Psoas muscle (tissue), 7 donors: ENCODE measurements at regions not wholly inside any gene's neighbourhood (a gene's known extent, or its start where the extent isn't known, plus 50 kb on each side); places are given as distances from the start of the nearest gene placed in this dataset.

ENCODE experiments used
- ATAC-seq, 4 donors: fragments of 200-7000 bp; cut with Tn5 transposase; one replicate each; pipeline ENCODE4 v1.9.1; 2020; ENCODE audit warnings: moderate library complexity in 3 of 4, mild to moderate bottlenecking in 2 of 4
- DNase-seq, 2 donors: peaks; one replicate each; pipeline ENCODE4 v3.0.0-alpha.2; 2020
- H3K27ac ChIP-seq: fragments of 200-600 bp; one replicate; pipeline ENCODE4 v1.8.0; 2022
- H3K27me3 ChIP-seq, 3 donors: fragments of 200-600 bp in 1 of 3; one replicate each; pipeline versions ENCODE4 v1.6.1 to v1.8.0; 2013 to 2022; ENCODE audit warnings: low read length in 2 of 3, mild to moderate bottlenecking in 2 of 3, moderate library complexity in 1 of 3; ENCODE audit not compliant: insufficient read depth in 3 of 3
- H3K36me3 ChIP-seq, 2 donors: fragments of 200-600 bp in 1 of 2; one replicate each; pipeline versions ENCODE4 v1.6.1 to v1.8.0; 2013 to 2022; ENCODE audit warnings: low read depth in 1 of 2, mild to moderate bottlenecking in 1 of 2, moderate library complexity in 1 of 2; ENCODE audit not compliant: insufficient read depth in 1 of 2
- H3K4me1 ChIP-seq: fragments of 200-600 bp; one replicate; pipeline ENCODE4 v1.8.0; 2022
- H3K4me3 ChIP-seq: fragments of 200-600 bp; one replicate; pipeline ENCODE4 v1.8.0; 2022; ENCODE audit warnings: mild to moderate bottlenecking
- H3K9me3 ChIP-seq: fragments of 200-600 bp; one replicate; pipeline ENCODE4 v1.8.0; 2022
- WGBS, 3 donors: extraction: QIAGEN DNeasy Blood & Tissue Kit; methylation state at CpG; one replicate each; pipeline versions ENCODE4 v1.1.6 to v1.1.7; 2013; 5-methylcytosine and 5-hydroxymethylcytosine counted together
- intact Hi-C, 2 donors: fragments of 100-400 bp; cut with DNase I; formaldehyde crosslinking; loops; one replicate each; pipeline versions ENCODE4 v1.11.0 to v1.14.2; 2022
- TF ChIP-seq, protein P1 (sequence below): fragments of 200-600 bp; IDR thresholded peaks from one replicate; pipeline ENCODE4 v1.8.0; 2022; ENCODE audit warnings: antibody characterized with exemption
- donor health status: healthy with polysubstance abuse.
- donor health status: DM: no; HTN: no; CAD: no; lungs with moderate emphysema.
- donor health status: Bipolar disorder and iron deficiency.
- donor health status: healthy.
- donor health status: DM: yes; HTN: yes; CAD: no.
- donor health status: DM: no; HTN: no; CAD: no.
- donor health status: DM: yes; HTN: yes; CAD: no.

DNA sequence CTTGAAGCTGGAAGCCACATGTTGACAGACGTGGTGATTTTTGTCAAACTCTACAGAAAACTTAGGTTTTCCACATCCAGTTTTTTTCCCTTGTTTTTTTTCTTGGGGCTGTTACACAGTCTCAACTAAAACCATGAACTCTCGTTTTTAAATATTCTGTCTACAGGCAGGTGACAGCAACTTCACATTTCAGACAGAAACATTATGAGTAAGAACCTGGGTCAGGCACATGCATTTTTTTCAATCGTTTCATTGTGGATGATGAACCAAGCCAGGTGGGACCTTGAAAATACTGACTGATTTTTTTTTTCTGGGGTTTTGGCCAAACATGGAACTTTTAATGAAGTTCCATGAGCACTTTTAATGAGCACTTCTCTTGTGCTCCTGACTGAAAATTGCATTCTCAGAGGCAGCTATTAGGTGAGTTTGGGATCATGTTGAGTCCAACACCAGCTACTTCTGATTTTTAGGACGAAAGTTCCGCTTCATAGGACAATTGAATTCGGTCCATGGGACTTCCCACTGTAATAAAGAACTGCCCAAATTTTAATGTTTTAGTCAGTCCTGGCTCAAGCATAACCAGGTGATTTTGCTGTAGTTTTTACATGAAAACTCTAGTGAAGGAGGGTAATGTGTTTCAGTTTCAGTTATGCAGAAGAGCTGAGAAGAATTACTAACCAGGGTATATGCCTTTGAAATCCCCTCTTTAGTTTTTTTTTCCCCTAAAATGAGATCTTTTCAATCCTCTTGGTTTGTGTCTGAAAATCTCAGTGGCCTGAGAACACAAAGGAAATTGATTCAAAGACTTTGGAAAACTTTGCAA is 93.2 kb upstream of the ADAMTS16 start:
- no peak for ATAC-seq
- TF ChIP-seq, protein P1, sequence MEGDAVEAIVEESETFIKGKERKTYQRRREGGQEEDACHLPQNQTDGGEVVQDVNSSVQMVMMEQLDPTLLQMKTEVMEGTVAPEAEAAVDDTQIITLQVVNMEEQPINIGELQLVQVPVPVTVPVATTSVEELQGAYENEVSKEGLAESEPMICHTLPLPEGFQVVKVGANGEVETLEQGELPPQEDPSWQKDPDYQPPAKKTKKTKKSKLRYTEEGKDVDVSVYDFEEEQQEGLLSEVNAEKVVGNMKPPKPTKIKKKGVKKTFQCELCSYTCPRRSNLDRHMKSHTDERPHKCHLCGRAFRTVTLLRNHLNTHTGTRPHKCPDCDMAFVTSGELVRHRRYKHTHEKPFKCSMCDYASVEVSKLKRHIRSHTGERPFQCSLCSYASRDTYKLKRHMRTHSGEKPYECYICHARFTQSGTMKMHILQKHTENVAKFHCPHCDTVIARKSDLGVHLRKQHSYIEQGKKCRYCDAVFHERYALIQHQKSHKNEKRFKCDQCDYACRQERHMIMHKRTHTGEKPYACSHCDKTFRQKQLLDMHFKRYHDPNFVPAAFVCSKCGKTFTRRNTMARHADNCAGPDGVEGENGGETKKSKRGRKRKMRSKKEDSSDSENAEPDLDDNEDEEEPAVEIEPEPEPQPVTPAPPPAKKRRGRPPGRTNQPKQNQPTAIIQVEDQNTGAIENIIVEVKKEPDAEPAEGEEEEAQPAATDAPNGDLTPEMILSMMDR = no peak
- H3K36me3 ChIP-seq = no peaks in the 10 kb centered on the region

DNA sequence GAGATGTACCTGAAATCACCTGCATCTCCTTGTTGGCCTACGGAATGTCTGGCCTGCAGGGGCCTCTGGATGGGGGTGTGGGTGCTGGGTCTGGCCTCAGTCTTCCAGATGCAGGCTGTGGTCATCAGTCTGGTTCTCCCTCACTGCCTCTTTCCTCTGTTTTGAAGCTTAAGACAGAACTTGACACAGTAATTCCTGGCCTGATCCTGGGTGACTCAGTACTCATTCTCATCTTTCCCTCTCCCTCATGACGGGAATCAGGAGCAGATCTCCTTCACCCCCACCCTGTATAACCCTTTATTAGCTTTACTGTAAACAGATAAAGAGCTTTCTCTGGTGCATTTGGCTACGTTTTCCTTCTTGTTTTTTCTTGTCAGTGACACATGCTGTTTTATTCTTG is 89.3 kb upstream of the ADAMTS16 start:
- intact Hi-C loops = no loop called here
- no peaks in the 10 kb centered on the region for H3K36me3 ChIP-seq
- no peak overlapping the region for H3K27ac ChIP-seq
- 52 to 60% (median 53%) methylated on average over 3 of the region's 3 CpGs for WGBS, 3 donors
- no peak overlapping the region for H3K4me3 ChIP-seq
- DNase-seq (no peak), ATAC-seq (no peak)
- no peaks in the 10 kb centered on the region for H3K27me3 ChIP-seq
- H3K4me1 ChIP-seq = no peaks in the 10 kb centered on the region
- TF ChIP-seq, protein P1 = no peak
- no peaks in the 10 kb centered on the region for H3K9me3 ChIP-seq

More for the DNA sequence above, 93.2 kb upstream of the ADAMTS16 start:
- no peak overlapping the region for H3K4me3 ChIP-seq
- H3K27ac ChIP-seq = no peak overlapping the region
- no peaks in the 10 kb centered on the region for H3K9me3 ChIP-seq
- no peaks in the 10 kb centered on the region for H3K27me3 ChIP-seq
- H3K4me1 ChIP-seq = no peaks in the 10 kb centered on the region
- no peak for DNase-seq
- intact Hi-C loops = no loop called here
- WGBS, 3 donors = 57 to 78% (median 64%) methylated on average over 6 of the region's 6 CpGs

DNA sequence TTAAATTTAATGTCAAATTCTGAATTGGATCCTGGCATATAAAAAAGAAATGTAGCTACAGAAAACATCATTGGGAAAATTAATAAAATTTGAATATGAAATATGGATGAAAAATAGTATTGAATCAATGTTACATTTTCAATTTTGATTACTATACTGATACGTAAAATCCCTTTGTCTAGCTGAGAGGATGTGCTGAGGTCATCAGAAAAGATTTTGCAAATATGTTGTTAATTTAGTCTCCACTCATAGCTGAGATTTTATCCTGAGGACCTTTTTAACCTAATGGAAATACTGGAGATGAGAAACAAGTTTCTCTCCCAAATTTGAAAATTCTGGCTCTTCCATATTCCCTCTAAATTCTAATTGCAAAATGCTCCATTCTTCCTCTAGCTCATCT is 84.4 kb upstream of the ADAMTS16 start:
- intact Hi-C loops = no loop called here
- WGBS, 3 donors = 74 to 80% (median 78%) methylated on average over 1 of the region's 1 CpG
- TF ChIP-seq, protein P1 = no peak

DNA sequence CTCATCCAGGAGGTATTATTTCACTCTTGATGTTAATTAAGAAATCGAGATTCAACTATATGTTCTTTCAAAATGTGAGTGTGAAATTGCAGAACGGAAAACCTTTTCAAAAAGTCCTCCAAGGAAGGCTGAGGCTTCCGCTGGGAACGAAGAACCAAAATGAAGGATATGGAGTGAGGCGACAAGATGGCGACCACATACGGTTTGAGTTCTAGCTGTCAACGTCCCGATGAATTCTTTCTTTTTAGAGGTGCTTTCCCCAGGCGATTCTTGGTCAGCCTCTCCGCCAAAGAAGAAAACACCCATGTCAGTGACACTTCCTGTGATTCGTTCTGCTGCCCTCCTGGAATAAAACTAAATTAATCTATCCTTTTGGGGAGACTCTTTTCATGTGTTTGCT is 78.3 kb upstream of the ADAMTS16 start:
- Histone ChIP-seq H3K27me3 (no peaks in the 10 kb centered on the region), H3K4me3 (no peak overlapping the region), H3K9me3 (no peaks in the 10 kb centered on the region), H3K27ac (no peak overlapping the region), H3K36me3 (no peaks in the 10 kb centered on the region), H3K4me1 (no peaks in the 10 kb centered on the region)
- no peak for ATAC-seq
- TF ChIP-seq, protein P1 = no peak
- WGBS, 3 donors = 77 to 87% (median 82%) methylated on average over 12 of the region's 12 CpGs
- intact Hi-C loops = no loop called here
- no peak for DNase-seq

More for the DNA sequence above, 84.4 kb upstream of the ADAMTS16 start:
- no peak overlapping the region for H3K4me3 ChIP-seq
- no peaks in the 10 kb centered on the region for H3K9me3 ChIP-seq
- H3K27ac ChIP-seq = no peak overlapping the region
- no peaks in the 10 kb centered on the region for H3K4me1 ChIP-seq
- H3K36me3 ChIP-seq = no peaks in the 10 kb centered on the region
- DNase-seq = no peak
- H3K27me3 ChIP-seq = no peaks in the 10 kb centered on the region
- no peak for ATAC-seq
